Stimulated activated naive CD4-positive, alpha-beta T cell (primary cell): ENCODE measurements at regions not wholly inside any gene's neighbourhood (a gene's known extent, or its start where the extent isn't known, plus 50 kb on each side); places are given as distances from the start of the nearest gene placed in this dataset.
"Not testable (repeated sequence)": the region's sequence is repeated elsewhere in the genome, so short reads cannot be mapped to it uniquely, and the experiment has no call there.

ENCODE experiments used
- DNase-seq, 6 experiments: peaks; one replicate each; lab custom pipeline; 2025; lab: John Stamatoyannopoulos, UW

DNA sequence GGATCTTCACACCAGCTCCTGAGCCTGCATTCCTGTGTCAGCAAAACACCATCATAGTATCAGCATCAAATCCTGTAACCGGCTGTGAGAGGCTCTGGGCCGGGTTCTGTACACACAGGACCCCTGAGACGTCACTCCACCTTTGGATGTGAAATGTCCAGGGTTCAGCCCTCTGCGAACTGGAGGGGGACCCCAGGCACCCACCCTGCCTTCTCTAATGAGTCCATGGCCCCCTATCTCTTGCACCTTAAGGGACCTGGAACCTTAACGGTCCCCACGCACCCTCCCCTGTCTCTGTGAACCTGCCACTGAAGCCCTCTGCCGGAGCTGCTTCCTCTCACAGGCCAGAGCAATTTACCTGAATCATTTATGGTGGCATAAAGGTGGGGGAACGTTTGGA lies 257.8 kb downstream of the NPHP4 start:
- no peak for DNase-seq

DNA sequence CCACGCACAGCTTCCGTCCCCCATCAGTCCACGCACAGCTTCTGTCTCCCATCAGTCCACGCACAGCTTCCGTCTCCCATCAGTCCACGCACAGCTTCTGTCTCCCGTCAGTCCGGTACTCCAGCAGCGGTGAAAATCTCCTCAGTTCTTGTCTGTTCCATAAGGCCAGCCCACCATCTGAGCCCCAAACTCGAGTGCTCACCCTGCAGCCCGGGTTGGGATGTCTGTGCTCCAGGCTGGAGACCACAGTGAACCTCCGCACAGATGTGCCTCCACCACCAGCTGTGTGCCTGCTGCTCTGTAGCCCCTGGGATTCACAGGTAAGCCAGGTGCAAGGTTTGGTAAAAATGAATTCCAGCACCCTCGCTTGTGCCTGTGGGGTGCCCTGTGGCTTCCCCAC lies 258.6 kb downstream of the NPHP4 start:
- DNase-seq = no peak

DNA sequence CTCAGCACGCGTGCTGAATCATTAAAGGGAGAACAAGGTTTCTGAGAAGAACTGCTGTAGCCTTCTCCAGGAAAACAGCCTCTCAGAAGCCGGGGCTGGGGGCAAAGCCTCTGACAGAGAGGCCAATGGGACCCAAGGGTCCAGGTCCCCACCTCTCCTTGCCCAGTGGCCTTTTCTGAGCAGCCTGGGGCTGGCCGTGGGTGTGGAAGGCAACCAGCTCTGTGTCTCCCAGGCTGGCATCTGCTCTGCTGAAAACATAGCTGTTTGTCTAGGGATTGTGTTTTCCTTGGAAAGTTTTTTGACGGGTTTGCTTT lies 261.2 kb downstream of the NPHP4 start:
- no peak for DNase-seq

DNA sequence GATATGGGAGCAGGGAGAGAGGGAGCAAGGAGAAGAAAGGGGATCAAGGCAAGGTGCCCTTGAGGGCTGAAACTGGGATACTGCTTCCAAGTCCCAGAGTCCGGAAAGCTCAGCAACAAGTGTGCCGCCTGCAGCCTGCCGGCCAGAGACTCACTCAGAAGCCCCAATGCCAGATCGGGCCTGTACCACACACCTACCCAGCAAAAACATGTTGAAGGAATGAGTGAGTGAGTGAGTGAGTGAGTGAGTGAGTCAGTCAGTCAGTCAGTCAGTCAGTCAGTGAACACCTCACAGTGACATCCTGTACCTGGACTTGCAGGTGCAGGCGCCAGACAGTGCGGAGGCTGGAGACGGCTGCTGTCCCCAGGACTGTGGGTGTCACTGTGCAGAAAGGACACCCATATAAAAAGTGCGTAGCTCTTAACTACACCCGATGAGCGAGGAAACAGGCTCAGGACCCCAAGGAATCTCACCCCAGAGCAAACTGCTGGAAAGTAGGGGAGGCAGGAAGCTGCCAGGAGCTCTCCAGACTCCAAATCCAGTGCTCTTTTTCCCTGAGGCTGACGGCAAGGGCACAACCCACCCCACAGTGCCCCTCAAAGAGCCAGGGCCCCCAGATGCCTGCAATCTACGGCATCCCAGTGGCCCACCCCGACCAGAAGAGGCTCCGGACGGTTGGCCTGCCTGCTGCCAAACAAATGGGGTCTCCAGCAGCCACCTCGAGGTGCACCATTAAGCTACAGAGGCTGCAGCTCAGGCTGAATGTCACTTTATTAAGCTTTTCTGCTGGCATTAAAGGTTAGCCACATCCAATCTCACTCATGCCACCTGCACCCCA lies 261.7 kb downstream of the NPHP4 start:
- no peak for DNase-seq

DNA sequence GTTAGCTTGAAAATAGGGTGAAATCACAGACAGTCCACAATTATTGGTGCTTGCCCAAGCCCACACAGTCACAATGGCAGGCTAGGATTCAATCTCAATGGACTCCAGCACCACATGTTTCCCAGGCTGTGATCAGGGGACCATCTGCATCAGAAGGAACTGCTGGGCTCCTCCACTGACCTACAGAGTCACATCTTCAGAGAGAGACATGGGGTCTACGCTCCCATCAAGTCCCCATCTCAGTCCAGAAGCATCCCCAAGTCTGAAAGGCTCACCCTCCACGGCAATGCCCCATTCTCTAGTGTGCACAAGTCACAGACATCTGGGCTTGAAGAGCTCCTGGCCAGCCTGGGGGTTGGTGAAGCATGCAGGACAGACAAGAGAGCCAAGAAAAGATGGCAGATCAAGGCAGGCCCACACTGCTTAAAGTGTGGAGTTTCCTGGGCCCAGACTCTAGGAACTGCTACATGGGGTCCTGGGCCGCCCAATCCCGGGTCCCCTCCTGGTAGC lies 262.5 kb downstream of the NPHP4 start:
- DNase-seq = no peak

DNA sequence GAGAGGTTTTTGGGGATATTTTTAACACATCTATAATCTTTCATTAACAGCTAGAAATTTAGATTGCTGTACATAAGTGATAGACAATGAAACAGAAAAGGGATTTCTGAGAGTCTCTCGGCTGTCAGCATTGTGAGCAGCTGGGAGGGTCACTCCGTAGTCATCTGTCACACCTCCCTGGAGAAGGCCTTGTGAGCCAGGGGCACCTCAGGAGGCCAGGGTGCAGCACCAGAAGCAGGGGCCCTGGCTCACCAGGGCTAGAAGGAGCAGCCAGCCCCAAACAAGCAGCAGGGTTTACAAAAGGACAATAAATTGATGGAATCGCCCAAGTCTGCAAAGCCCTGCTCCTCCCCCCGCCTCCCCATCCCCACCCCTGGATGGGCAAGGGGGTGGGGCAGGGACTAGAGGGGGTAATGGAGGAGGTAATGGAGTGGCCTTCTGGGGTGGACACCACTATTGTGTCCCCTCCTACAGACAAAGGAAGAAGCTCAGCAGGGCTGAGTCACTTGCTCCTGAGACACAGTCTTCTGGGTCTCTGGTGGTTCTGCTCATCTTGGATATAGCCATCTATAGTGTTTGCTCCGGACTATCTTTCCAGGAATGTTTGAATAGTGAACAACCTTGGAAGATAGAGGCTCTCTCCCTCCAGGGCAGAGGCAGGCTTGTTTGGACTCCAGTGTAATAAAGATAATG lies 263.4 kb downstream of the NPHP4 start:
- no peak for DNase-seq

DNA sequence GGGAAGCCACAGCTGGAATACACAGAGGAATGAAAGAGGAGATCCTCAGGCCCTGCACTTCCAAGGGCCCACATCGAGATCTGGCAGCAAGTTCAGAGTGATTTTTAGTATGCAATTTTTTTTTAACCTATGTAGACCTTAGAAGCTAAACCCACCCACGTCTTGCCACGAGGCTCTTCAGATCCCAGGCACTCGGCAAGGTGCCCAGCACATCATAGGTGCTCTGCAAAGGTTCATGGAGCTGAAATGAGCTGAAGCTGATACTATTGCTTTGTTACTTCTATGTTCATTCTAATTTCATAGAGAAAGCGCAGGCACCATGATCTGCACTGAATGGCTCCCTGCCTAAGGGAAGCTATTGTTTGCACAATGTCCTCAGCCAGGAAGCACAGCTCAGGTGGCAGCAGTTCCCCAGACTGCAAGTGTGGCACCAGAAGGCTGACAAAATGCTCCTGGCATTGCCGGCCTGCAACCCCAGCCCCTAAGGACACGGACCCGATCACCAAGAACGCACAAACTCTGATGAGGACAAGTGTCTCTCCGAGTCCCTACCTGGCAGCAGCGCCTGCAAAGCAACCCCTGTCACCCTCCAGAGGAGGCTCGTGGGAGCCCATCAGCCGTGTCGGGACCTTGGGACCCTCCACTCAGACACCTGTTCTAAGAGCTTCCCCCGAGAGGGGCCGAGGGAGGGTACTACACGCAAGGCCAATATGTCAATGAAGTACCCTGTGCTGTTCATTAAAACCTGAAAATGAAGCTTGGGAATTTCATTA lies 264.2 kb downstream of the NPHP4 start:
- DNase-seq = no peak

DNA sequence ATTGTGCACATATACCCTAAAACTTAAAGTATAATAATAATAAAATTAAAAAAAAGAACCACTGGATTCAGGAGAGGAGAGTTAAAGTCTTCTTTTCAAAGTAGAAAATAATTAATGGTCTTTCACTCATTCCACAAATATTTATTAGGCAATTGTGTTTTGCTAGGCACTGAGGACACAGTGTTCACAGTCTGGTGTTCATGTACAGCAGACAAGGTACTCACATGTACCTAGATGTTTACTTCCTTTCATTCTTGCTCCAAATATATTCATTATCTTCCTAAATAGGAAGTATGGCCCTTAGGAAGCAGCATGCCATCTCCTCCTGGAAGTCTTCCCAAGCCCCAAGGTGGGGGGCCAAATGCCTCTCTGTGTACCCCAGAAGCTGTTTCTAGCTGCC lies 265.0 kb downstream of the NPHP4 start:
- DNase-seq = no peak

DNA sequence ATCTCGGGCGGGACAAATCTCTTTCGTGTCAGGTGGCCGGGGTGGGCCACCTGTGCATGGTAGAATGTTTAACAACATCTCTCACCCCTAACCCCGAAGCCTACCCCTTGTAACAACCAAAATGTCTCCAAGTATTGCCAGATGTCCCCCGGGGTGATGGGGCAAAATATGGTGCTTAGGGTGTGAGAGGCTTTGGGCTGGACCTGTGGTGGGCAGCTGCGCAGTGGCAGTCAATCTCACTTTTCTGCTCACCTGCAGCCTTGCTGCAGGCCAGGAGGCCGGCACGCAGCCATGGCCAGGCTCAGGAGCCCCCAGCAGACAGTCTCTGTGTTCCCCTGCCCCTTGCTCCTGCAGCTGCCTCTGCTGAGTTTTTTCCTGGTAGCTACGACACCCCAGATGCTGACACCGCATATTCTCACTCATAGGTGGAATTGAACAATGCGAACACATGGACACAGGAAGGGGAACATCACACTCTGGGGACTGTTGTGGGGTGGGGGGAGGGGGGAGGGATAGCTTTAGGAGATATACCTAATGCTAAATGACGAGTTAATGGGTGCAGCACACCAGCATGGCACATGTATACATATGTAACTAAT lies 265.5 kb downstream of the NPHP4 start:
- not testable (repeated sequence) for DNase-seq

DNA sequence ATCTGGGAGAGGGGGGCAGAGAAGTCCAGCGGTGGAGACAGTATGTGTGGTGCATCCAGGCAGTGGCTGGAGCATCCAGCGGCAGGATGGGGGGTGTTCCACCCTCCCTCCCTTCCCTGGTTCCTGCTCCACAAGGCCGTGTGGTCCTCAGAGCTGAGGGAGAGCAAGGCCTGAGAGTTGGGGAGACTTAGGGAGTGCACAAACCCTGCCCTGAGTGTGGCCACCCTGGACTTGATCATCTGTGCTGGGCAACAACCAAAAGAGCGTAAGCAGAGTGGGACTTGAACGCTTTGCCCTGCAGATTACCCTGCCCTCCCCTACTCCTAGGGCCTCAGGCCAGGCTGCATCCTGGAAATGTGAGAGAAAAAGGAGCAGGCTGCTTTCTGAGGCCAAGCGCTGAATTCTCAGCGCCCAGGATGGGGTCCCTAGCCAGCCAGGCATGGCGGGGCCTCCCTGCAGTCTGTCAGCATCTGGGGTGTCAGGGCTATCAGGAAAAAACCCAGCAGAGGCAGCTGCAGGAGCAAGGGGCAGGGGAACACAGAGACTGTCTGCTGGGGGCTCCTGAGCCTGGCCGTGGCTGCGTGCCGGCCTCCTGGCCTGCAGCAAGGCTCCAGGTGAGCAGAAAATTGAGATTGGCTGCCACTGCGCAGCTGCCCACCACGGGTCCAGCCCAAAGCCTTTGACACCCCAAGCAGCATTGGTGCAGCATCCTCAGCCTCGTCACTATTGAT lies 266.2 kb downstream of the NPHP4 start:
- no peak for DNase-seq

DNA sequence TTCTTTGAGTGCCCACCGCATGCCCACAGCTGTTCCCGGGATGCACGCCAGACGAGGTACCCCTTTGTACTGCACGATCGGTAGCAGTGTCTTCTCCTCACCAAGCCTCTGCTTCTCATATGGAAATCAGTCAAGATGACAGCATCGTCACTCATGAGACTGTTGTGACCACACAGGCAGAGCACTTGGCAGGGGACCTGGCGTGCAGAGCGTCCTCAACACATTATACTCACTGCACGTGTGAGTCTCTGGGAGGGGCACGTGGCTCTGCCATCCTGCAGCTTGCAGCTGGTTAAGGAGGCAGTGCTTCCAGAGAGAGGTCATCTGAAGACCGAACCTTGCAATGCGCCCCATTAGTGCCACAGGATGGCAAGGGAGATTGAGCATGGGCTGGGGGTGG lies 266.8 kb downstream of the NPHP4 start:
- DNase-seq = no peak

DNA sequence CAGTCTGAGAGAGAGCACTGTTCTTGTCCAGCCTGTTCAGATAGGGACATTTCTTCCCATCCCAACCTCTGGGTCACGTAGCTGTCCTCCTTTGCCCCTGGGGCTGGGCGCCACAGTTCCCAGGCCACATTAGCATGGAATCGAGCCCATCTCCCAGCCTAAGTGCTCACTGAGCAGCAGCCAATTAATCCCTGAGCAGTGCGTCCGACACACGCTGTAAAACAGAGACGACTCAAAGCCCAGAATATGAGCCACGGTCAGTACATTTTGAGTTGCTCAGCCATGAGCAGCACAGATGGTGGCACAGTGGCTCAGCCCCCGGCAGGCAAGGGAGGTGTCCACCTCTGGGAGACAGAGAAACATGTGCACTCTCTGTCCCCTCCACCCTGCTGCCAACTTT lies 267.4 kb downstream of the NPHP4 start:
- DNase-seq = no peak

DNA sequence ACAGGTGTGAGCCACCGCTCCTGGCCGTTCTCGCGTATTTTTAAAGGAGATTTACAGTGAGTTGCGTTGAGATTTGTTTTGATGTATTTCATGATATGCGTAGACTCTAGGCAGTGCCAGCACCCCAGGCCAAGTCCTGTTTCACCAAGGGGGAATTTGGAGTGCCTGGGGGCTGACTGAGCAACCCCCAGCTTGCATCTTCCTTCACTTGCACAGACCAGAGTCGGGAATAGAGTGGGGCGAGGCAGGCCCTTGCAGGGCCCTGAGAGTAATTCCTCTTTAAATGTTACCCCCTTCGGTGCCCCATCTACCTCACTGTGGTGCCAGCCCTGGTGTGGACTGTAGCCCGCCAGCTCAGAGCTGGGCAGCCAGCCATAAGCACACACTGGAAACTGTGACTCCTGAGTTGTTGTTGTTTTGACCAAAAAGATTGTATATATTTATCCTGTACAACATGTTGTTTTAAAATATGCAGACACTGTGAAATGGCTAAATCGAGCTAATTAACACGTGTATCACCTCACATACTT lies 269.5 kb downstream of the NPHP4 start:
- peak in 3 of 6 experiments; percentile 2 to 17 (median 5) for DNase-seq

DNA sequence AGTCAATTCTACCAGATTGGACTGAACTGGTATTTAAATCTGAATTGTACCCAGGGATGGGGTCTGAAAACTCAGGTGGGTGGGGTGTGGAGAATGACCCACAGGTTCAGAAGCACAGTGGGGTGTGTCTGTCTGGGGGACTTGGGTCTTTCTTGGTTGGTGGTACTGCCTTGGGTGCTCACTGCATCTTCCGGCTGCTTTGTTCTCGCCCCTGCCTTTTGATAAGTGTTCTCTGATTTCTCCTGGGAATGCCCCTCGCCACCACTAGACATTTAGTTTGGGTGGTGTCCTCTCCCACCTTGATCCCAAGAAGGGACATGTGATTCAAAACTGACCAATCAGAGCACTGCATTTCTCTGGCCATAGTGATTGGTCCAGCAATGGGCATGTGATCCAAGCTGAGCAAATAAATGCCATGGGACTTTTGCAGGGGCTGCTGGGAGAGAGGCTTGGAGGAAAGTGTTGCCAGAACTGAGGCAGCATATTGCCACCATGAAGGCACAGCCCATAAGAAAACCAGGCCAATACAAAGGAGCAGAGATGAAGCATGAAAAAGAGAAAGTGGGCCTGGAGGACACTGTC lies 270.5 kb downstream of the NPHP4 start:
- no peak for DNase-seq

DNA sequence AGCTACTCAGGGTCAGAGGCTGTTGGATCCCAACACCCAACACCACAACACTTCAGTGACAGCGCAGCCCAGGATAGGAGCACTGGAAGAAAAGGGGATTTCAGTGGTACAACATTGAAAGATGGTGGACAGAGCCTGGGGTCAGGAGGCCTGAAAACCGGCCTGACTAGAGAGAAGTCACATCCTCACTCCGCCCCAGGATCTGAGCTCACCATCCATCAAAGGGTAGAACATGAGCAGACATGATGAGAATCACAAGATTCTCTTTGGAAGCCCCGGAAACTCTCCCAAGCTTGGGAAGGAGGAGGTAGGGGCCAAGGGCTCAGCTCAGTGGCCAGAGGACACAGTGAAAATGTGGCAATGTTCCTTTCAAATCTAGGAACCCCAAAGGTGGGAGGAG lies 271.3 kb downstream of the NPHP4 start:
- no peak for DNase-seq

DNA sequence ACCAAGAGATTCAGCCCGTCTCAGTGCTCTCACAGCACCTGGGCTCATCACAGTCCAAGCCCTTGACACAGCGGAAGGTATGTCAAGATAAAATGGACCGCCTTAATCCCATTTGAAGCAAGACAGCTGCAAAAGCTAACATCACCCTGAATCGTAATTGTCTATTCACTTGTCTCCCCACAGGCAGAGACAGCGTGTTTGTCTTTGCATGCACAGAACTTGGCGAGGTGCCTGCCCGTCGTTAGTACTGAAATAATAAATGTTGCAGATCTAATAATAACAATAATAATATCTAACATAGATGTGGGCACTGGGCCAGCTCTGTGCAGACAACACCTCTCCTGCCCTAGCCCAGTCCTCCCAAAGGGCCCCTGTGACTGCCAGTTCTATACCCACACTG lies 271.7 kb downstream of the NPHP4 start:
- no peak for DNase-seq

DNA sequence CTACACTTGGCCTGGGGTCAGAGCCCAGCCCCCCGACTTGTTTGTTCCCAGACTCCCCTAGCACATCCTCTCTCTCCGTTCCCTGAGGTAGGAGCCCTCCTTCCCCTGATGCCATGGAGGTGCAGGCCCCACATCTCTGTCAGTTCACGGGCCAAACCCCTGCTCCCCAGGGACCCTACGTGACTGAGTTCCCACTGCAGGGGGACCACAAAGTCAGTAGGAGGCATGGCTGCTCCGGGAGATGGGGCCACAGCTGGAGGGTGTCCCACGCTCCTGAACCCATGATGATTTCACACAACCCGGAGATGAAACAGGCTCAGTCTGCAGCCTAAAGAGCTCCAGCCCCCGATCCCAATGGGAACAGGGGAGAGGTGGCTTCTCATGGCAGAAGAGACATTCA lies 272.2 kb downstream of the NPHP4 start:
- no peak for DNase-seq

DNA sequence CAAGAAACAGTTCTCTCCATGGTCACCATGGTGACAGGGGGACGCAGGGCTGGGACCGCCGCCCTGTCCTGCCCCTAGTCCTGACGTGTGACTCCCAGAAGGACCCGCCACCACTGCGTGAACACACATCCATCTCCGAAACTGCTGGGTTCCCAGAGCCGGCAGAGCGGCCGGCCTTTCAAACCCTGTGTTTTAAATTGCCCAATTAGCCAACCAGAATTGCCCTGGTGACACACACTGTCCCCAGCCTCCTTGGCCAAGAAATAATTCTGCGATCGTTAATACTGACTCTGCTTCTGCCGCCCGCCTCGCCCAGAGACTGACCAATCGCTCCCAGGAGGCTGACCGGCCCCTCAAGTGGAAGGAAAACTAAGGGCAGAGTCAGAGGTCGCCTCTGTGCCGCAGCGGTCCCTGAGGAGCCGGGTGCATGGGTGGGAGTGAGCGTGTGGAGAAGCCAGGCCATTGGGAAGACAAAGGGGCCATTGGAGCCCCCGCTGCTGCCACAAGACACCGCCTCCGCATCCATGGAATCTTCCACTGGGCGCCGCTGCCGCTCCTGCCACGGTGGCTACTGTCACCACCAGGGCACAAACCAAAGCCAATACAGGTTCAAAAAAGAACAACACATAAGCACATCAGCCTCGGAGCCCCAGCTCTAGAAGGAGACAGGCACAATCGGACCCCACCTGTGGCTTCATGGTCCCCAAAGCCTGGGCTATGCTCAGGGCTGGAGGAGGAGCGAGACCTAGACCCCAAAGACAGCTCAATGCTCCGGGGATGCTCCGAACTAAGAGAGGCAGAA lies 273.2 kb downstream of the NPHP4 start:
- no peak for DNase-seq

DNA sequence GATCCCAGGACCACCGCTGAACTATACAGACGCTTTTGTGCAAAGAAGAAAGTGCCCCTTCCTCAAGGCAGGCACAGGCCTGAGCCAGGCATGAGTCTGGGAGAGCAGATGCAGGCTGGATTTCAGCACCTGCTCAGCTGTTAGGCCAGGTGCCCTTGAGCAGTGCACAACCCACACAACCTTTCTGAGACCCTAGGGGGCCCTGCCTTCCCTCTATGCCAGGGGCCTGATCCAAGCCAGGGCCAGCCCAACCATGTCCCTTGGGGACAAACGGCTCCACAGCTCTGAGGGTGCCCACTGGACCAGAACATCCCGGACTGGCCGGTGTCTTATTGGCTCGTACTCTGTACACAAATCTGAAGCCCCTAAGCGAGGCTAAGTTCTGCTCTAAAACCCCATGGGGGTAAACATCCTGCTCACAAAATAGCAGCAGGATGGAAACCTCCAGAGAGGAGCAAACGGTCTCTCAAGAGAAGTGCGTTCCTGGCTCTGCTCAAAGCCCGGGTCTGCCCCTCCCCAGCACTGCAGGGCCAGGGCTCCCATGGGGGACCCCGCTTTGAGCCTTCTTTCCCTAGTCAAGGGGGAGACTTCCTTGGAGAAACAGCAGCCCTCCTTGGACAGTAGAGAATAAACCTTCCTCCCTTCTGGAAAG lies 275.1 kb downstream of the NPHP4 start:
- no peak for DNase-seq

DNA sequence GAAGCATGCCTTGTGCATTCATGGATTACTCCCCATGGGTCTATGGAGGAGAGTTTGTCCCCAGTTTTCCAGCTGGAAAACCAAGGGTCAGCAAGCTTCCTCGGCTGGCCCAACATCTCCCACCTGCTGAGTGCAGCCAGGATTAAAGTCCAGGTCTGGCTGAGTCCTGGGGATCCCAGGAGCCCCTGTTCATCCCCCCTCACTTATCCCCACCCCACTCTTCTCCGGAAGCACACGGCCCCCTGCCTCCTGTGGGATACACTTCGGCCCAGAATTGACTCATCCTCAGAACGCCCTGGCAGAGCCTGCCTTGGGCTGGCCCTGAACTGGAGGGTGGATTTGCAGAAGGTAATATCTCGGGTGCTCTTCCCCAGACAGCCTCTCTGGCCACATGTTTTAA lies 276.1 kb downstream of the NPHP4 start:
- DNase-seq = no peak
